Lower leg skin (tissue), 3 donors: ENCODE measurements at regions not wholly inside any gene's neighbourhood (a gene's known extent, or its start where the extent isn't known, plus 50 kb on each side); places are given as distances from the start of the nearest gene placed in this dataset.

Experiments
- POLR2A ChIP-seq, 2 donors: fragments of 450-650 bp; IDR thresholded peaks; one replicate each; pipeline ENCODE4 v1.6.1; 2016 to 2017; ENCODE audit warnings: antibody characterized with exemption in 2 of 2, mild to moderate bottlenecking in 1 of 2, moderate library complexity in 1 of 2
- TF ChIP-seq, protein P1 (sequence below), 3 donors: fragments of 450-650 bp; IDR thresholded peaks; one replicate each; pipeline ENCODE4 v1.5.1; 2016; ENCODE audit warnings: antibody characterized with exemption in 3 of 3, mild to moderate bottlenecking in 3 of 3, moderate library complexity in 2 of 3

DNA sequence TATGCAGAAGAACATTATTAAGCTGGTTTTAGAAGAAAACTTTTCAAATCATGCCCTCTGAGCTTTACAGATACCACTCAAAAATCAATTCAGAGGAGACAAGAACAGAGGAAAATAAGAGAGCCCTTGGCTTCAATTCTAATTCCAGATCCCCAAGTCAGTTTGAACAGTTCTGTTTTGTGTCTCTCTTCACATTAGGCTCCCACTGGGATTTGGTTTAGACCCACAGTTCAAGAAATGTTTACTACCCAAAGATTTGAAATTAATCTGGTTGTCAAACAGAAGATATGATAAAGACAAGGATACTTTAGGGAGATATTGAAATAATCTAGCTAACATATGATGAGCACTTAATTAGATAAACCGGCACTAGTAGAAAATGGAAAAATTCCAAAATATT, 329.5 kb downstream of the RAD51AP2 start:
- TF ChIP-seq, protein P1, sequence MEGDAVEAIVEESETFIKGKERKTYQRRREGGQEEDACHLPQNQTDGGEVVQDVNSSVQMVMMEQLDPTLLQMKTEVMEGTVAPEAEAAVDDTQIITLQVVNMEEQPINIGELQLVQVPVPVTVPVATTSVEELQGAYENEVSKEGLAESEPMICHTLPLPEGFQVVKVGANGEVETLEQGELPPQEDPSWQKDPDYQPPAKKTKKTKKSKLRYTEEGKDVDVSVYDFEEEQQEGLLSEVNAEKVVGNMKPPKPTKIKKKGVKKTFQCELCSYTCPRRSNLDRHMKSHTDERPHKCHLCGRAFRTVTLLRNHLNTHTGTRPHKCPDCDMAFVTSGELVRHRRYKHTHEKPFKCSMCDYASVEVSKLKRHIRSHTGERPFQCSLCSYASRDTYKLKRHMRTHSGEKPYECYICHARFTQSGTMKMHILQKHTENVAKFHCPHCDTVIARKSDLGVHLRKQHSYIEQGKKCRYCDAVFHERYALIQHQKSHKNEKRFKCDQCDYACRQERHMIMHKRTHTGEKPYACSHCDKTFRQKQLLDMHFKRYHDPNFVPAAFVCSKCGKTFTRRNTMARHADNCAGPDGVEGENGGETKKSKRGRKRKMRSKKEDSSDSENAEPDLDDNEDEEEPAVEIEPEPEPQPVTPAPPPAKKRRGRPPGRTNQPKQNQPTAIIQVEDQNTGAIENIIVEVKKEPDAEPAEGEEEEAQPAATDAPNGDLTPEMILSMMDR (IDR thresholded peaks at IDR 0.05) = no peak
- no peak for TF ChIP-seq POLR2A (IDR thresholded peaks at IDR 0.05)
